ENCODE measurements at regions not wholly inside any gene's neighbourhood (a gene's known extent, or its start where the extent isn't known, plus 50 kb on each side); places are given as distances from the start of the nearest gene placed in this dataset.
"Not testable (repeated sequence)": the region's sequence is repeated elsewhere in the genome, so short reads cannot be mapped to it uniquely, and the experiment has no call there.

- H3K4me1 ChIP-seq (ENCODE audit: control insufficient read depth, insufficient read depth, low read length, poor library complexity, severe bottlenecking); H3K27ac ChIP-seq (ENCODE audit: insufficient read depth, low read length, poor library complexity, severe bottlenecking); H3K27me3 ChIP-seq (replicated peaks; ENCODE audit: control insufficient read depth, insufficient read depth, low read length, poor library complexity, severe bottlenecking); DNase-seq; H3K4me3 ChIP-seq (ENCODE audit: insufficient read depth, low read depth, low read length, poor library complexity, severe bottlenecking); H3K36me3 ChIP-seq (ENCODE audit: control insufficient read depth, insufficient read depth, low read length); H3K9me3 ChIP-seq (ENCODE audit: control insufficient read depth, low read length): not testable (repeated sequence)
Observed at GRCh38 chr9:65454666-65455065, 169.7 kb upstream of the FOXD4L5 start.

GRCh38 chr9:65454034-65454433 lies 169.0 kb upstream of the FOXD4L5 start:
- DNase-seq, result not testable (repeated sequence)

GRCh38 chr9:65449886-65450610 lies 165.0 kb upstream of the FOXD4L5 start:
- H3K4me3 ChIP-seq (ENCODE audit: insufficient read depth, low read depth, low read length, poor library complexity, severe bottlenecking); H3K36me3 ChIP-seq (ENCODE audit: control insufficient read depth, insufficient read depth, low read length); H3K9me3 ChIP-seq (ENCODE audit: control insufficient read depth, low read length); DNase-seq; H3K4me1 ChIP-seq (ENCODE audit: control insufficient read depth, insufficient read depth, low read length, poor library complexity, severe bottlenecking); H3K27ac ChIP-seq (ENCODE audit: insufficient read depth, low read length, poor library complexity, severe bottlenecking); H3K27me3 ChIP-seq (replicated peaks; ENCODE audit: control insufficient read depth, insufficient read depth, low read length, poor library complexity, severe bottlenecking): not testable (repeated sequence)

More at GRCh38 chr9:65454034-65454433, 169.0 kb upstream of the FOXD4L5 start:
- H3K36me3 ChIP-seq (ENCODE audit: control insufficient read depth, insufficient read depth, low read length); H3K27me3 ChIP-seq (replicated peaks; ENCODE audit: control insufficient read depth, insufficient read depth, low read length, poor library complexity, severe bottlenecking); H3K4me3 ChIP-seq (ENCODE audit: insufficient read depth, low read depth, low read length, poor library complexity, severe bottlenecking); H3K4me1 ChIP-seq (ENCODE audit: control insufficient read depth, insufficient read depth, low read length, poor library complexity, severe bottlenecking); H3K27ac ChIP-seq (ENCODE audit: insufficient read depth, low read length, poor library complexity, severe bottlenecking); H3K9me3 ChIP-seq (ENCODE audit: control insufficient read depth, low read length): not testable (repeated sequence)

- Histone ChIP-seq H3K9me3 (ENCODE audit: control insufficient read depth, low read length) (no peaks in the 10 kb centered on the region), H3K36me3 (ENCODE audit: control insufficient read depth, insufficient read depth, low read length) (no peaks in the 10 kb centered on the region)
- no peak for DNase-seq
Observed at GRCh38 chr9:65449423-65449822, 164.4 kb upstream of the FOXD4L5 start.

GRCh38 chr9:65447146-65447545 lies 162.1 kb upstream of the FOXD4L5 start:
- not testable (repeated sequence) for DNase-seq; H3K36me3 ChIP-seq (ENCODE audit: control insufficient read depth, insufficient read depth, low read length); H3K4me1 ChIP-seq (ENCODE audit: control insufficient read depth, insufficient read depth, low read length, poor library complexity, severe bottlenecking); H3K27me3 ChIP-seq (replicated peaks; ENCODE audit: control insufficient read depth, insufficient read depth, low read length, poor library complexity, severe bottlenecking); H3K9me3 ChIP-seq (ENCODE audit: control insufficient read depth, low read length); H3K4me3 ChIP-seq (ENCODE audit: insufficient read depth, low read depth, low read length, poor library complexity, severe bottlenecking); H3K27ac ChIP-seq (ENCODE audit: insufficient read depth, low read length, poor library complexity, severe bottlenecking)

More at GRCh38 chr9:65449423-65449822, 164.4 kb upstream of the FOXD4L5 start:
- Histone ChIP-seq H3K27ac (ENCODE audit: insufficient read depth, low read length, poor library complexity, severe bottlenecking) (no peak overlapping the region), H3K4me3 (ENCODE audit: insufficient read depth, low read depth, low read length, poor library complexity, severe bottlenecking) (no peak overlapping the region), H3K27me3 (replicated peaks; ENCODE audit: control insufficient read depth, insufficient read depth, low read length, poor library complexity, severe bottlenecking) (no peaks in the 10 kb centered on the region), H3K4me1 (ENCODE audit: control insufficient read depth, insufficient read depth, low read length, poor library complexity, severe bottlenecking) (no peaks in the 10 kb centered on the region)

GRCh38 chr9:65445991-65446390 lies 161.0 kb upstream of the FOXD4L5 start:
- H3K36me3 ChIP-seq (ENCODE audit: control insufficient read depth, insufficient read depth, low read length); H3K4me3 ChIP-seq (ENCODE audit: insufficient read depth, low read depth, low read length, poor library complexity, severe bottlenecking); H3K4me1 ChIP-seq (ENCODE audit: control insufficient read depth, insufficient read depth, low read length, poor library complexity, severe bottlenecking); DNase-seq; H3K9me3 ChIP-seq (ENCODE audit: control insufficient read depth, low read length); H3K27me3 ChIP-seq (replicated peaks; ENCODE audit: control insufficient read depth, insufficient read depth, low read length, poor library complexity, severe bottlenecking); H3K27ac ChIP-seq (ENCODE audit: insufficient read depth, low read length, poor library complexity, severe bottlenecking): not testable (repeated sequence)

- Histone ChIP-seq H3K9me3 (ENCODE audit: control insufficient read depth, low read length) (no peaks in the 10 kb centered on the region), H3K36me3 (ENCODE audit: control insufficient read depth, insufficient read depth, low read length) (no peaks in the 10 kb centered on the region), H3K27ac (ENCODE audit: insufficient read depth, low read length, poor library complexity, severe bottlenecking) (no peak overlapping the region), H3K4me1 (ENCODE audit: control insufficient read depth, insufficient read depth, low read length, poor library complexity, severe bottlenecking) (no peaks in the 10 kb centered on the region), H3K27me3 (replicated peaks; ENCODE audit: control insufficient read depth, insufficient read depth, low read length, poor library complexity, severe bottlenecking) (no peaks in the 10 kb centered on the region), H3K4me3 (ENCODE audit: insufficient read depth, low read depth, low read length, poor library complexity, severe bottlenecking) (no peak overlapping the region)
- DNase-seq, result no peak
Observed at GRCh38 chr9:65444943-65445342, 159.9 kb upstream of the FOXD4L5 start.

GRCh38 chr9:65442116-65442515 lies 157.1 kb upstream of the FOXD4L5 start:
- not testable (repeated sequence) for DNase-seq; H3K9me3 ChIP-seq (ENCODE audit: control insufficient read depth, low read length); H3K27me3 ChIP-seq (replicated peaks; ENCODE audit: control insufficient read depth, insufficient read depth, low read length, poor library complexity, severe bottlenecking); H3K27ac ChIP-seq (ENCODE audit: insufficient read depth, low read length, poor library complexity, severe bottlenecking); H3K4me3 ChIP-seq (ENCODE audit: insufficient read depth, low read depth, low read length, poor library complexity, severe bottlenecking); H3K36me3 ChIP-seq (ENCODE audit: control insufficient read depth, insufficient read depth, low read length); H3K4me1 ChIP-seq (ENCODE audit: control insufficient read depth, insufficient read depth, low read length, poor library complexity, severe bottlenecking)

GRCh38 chr9:65441324-65441920 lies 156.4 kb upstream of the FOXD4L5 start:
- H3K36me3 ChIP-seq (ENCODE audit: control insufficient read depth, insufficient read depth, low read length); H3K4me3 ChIP-seq (ENCODE audit: insufficient read depth, low read depth, low read length, poor library complexity, severe bottlenecking); H3K27ac ChIP-seq (ENCODE audit: insufficient read depth, low read length, poor library complexity, severe bottlenecking); DNase-seq; H3K27me3 ChIP-seq (replicated peaks; ENCODE audit: control insufficient read depth, insufficient read depth, low read length, poor library complexity, severe bottlenecking); H3K9me3 ChIP-seq (ENCODE audit: control insufficient read depth, low read length); H3K4me1 ChIP-seq (ENCODE audit: control insufficient read depth, insufficient read depth, low read length, poor library complexity, severe bottlenecking): not testable (repeated sequence)

- Histone ChIP-seq H3K9me3 (ENCODE audit: control insufficient read depth, low read length) (no peaks in the 10 kb centered on the region), H3K36me3 (ENCODE audit: control insufficient read depth, insufficient read depth, low read length) (no peaks in the 10 kb centered on the region), H3K27ac (ENCODE audit: insufficient read depth, low read length, poor library complexity, severe bottlenecking) (no peak overlapping the region), H3K27me3 (replicated peaks; ENCODE audit: control insufficient read depth, insufficient read depth, low read length, poor library complexity, severe bottlenecking) (no peaks in the 10 kb centered on the region), H3K4me3 (ENCODE audit: insufficient read depth, low read depth, low read length, poor library complexity, severe bottlenecking) (no peak overlapping the region), H3K4me1 (ENCODE audit: control insufficient read depth, insufficient read depth, low read length, poor library complexity, severe bottlenecking) (no peaks in the 10 kb centered on the region)
- no peak for DNase-seq
Observed at GRCh38 chr9:65437724-65438123, 152.7 kb upstream of the FOXD4L5 start.

Measured in effector memory CD4-positive, alpha-beta T cell (primary cell).